ENCODE measurements at regions not wholly inside any gene's neighbourhood (a gene's known extent, or its start where the extent isn't known, plus 50 kb on each side); places are given as distances from the start of the nearest gene placed in this dataset.

DNA sequence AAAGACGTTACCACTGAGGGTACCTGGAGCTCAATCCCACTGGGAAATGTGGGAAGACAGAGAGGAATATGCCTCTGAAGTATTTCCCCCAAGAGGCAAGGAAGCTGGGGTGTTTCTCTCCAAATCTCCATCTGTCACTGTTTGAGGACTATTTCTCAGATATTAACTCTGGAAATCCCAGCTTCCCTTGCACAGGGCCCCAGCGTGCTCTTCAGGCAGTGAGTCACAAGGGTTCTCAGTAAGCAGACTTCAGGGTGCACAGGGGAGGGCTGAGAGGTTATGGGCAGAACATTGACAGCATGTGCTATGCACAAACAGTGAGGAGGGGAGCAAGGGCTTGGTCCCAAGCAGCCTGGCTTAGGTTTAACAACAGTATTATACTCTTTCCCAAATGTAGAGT is 60.9 kb upstream of the EED start:
- Histone ChIP-seq H3K36me3 (ENCODE audit: insufficient read depth, insufficient read length, low read length) (no peaks in the 10 kb centered on the region), H3K9ac (ENCODE audit: insufficient read length, low read depth) (no peak overlapping the region), H3K9me3 (ENCODE audit: insufficient read depth, low read length) (no peaks in the 10 kb centered on the region), H3K4me3 (ENCODE audit: insufficient read length, low read depth) (no peak overlapping the region), H3K27me3 (ENCODE audit: insufficient read depth, insufficient read length) (no peaks in the 10 kb centered on the region), H3K4me1 (ENCODE audit: insufficient read depth, insufficient read length) (no peaks in the 10 kb centered on the region)
- DNase-seq (ENCODE audit: low read depth, low spot score), result no peak
- TF ChIP-seq YY1 (IDR thresholded peaks at IDR 0.05; ENCODE audit: insufficient read depth, insufficient read length) (no peak), SUZ12 (IDR thresholded peaks at IDR 0.05; ENCODE audit: extremely low read depth, insufficient read depth, insufficient read length) (no peak), ZNF274 (IDR thresholded peaks at IDR 0.05; ENCODE audit: low read depth, low read length) (no peak)

DNA sequence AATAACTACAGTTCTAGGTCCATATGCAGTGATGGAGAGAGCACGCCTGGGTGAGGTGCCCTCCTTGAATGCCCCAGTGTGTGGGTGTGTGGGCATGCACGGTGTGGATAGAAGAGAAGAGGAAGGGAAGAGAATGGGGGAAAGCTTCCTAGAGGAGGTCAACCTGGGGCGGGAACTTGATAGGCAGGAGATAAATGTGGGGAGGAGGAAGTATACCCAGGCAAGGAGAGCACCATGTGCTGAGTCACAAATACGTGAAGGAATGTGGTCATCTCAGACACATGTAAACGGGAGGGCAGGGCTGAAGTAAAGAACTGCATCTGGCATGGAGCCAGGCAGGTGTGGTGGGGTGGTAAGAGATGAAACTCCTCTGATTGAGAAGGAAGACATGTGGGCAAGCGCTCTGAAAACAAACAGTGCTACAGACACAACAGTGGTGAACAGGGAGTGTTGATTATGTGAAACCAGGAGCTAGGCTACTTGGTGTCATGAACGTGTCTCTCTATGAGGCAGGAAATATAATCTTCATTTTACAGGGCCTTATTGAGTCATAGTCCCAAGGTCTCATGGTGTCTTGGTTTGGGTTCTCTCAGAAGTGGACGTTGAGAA is 61.5 kb upstream of the EED start:
- H3K36me3 ChIP-seq (ENCODE audit: insufficient read depth, insufficient read length, low read length), result no peaks in the 10 kb centered on the region
- H3K9ac ChIP-seq (ENCODE audit: insufficient read length, low read depth), result no peak overlapping the region
- DNase-seq (ENCODE audit: low read depth, low spot score), result no peak
- TF ChIP-seq YY1 (IDR thresholded peaks at IDR 0.05; ENCODE audit: insufficient read depth, insufficient read length), result no peak
- TF ChIP-seq SUZ12 (IDR thresholded peaks at IDR 0.05; ENCODE audit: extremely low read depth, insufficient read depth, insufficient read length), result no peak
- TF ChIP-seq ZNF274 (IDR thresholded peaks at IDR 0.05; ENCODE audit: low read depth, low read length), result no peak
- H3K4me3 ChIP-seq (ENCODE audit: insufficient read length, low read depth), result no peak overlapping the region
- H3K9me3 ChIP-seq (ENCODE audit: insufficient read depth, low read length), result no peaks in the 10 kb centered on the region
- H3K27me3 ChIP-seq (ENCODE audit: insufficient read depth, insufficient read length), result no peaks in the 10 kb centered on the region
- no peaks in the 10 kb centered on the region for H3K4me1 ChIP-seq (ENCODE audit: insufficient read depth, insufficient read length)

DNA sequence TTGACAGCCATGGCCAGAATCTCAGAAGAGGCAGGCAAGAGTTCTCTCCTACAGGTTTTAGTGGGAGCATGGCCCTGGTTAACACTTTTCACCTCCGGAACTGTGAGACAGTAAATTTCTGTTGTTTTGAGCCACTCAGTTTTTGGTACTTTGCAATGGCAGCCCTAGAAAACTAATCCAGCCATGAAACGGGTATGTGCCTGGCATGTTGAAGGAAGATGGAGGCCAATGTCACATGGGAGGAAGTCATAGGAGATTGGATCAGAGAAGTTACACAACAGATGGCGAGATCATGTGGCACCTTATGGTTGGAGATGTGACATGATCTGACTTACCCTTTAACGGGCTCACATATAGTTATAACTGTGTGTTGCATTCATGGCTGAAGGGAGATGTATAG is 63.2 kb upstream of the EED start:
- no peak for DNase-seq (ENCODE audit: low read depth, low spot score)
- H3K9me3 ChIP-seq (ENCODE audit: insufficient read depth, low read length), result no peaks in the 10 kb centered on the region
- H3K4me1 ChIP-seq (ENCODE audit: insufficient read depth, insufficient read length), result no peaks in the 10 kb centered on the region
- no peaks in the 10 kb centered on the region for H3K27me3 ChIP-seq (ENCODE audit: insufficient read depth, insufficient read length)
- no peak for TF ChIP-seq SUZ12 (IDR thresholded peaks at IDR 0.05; ENCODE audit: extremely low read depth, insufficient read depth, insufficient read length)
- no peak for TF ChIP-seq YY1 (IDR thresholded peaks at IDR 0.05; ENCODE audit: insufficient read depth, insufficient read length)
- no peak for TF ChIP-seq ZNF274 (IDR thresholded peaks at IDR 0.05; ENCODE audit: low read depth, low read length)
- no peak overlapping the region for H3K9ac ChIP-seq (ENCODE audit: insufficient read length, low read depth)
- no peak overlapping the region for H3K4me3 ChIP-seq (ENCODE audit: insufficient read length, low read depth)
- no peaks in the 10 kb centered on the region for H3K36me3 ChIP-seq (ENCODE audit: insufficient read depth, insufficient read length, low read length)

DNA sequence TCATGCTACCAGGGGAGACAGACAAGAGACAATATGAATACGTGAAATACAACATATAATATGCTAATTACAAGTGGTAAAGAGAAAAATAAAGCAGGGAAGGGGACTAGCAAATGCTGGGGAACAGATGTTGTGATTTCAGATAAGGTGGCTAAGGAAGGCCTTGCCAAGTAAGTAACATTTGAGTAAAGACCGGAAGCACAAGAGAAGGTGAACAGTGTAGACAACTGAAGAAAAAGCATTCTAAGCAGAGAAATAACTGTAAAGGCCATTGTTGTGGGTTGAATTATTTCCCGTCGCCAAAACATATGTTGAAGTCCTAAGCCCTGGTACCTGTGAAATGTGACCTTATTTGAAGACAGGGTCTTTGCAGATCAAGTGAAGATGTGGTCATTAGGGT is 63.7 kb upstream of the EED start:
- TF ChIP-seq YY1 (IDR thresholded peaks at IDR 0.05; ENCODE audit: insufficient read depth, insufficient read length), result no peak
- DNase-seq (ENCODE audit: low read depth, low spot score), result no peak
- H3K9me3 ChIP-seq (ENCODE audit: insufficient read depth, low read length), result no peaks in the 10 kb centered on the region
- H3K4me1 ChIP-seq (ENCODE audit: insufficient read depth, insufficient read length), result no peaks in the 10 kb centered on the region
- H3K9ac ChIP-seq (ENCODE audit: insufficient read length, low read depth), result no peak overlapping the region
- H3K27me3 ChIP-seq (ENCODE audit: insufficient read depth, insufficient read length), result no peaks in the 10 kb centered on the region
- H3K4me3 ChIP-seq (ENCODE audit: insufficient read length, low read depth), result no peak overlapping the region
- no peaks in the 10 kb centered on the region for H3K36me3 ChIP-seq (ENCODE audit: insufficient read depth, insufficient read length, low read length)

DNA sequence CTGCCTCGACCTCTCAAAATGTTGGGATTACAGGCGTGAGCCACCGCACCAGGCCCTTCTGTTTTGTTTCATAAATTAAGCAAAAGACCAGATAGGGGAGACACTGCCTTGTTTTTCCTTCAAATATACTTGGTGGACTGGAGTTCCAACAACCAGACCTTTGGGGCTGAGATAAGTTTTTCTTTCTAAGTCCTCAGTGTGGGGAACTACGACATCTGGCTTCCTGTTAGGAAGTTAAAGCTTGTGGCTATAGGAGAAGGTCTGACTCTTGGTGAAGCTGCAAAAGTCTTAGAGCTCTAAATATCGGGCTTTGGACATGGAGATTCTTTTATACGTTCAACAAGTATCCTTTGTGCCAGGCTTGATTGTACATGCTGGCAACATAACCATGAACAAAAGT is 64.1 kb upstream of the EED start:
- no peak for DNase-seq (ENCODE audit: low read depth, low spot score)
- Histone ChIP-seq H3K27me3 (ENCODE audit: insufficient read depth, insufficient read length) (no peaks in the 10 kb centered on the region), H3K4me1 (ENCODE audit: insufficient read depth, insufficient read length) (no peaks in the 10 kb centered on the region), H3K9me3 (ENCODE audit: insufficient read depth, low read length) (no peaks in the 10 kb centered on the region), H3K4me3 (ENCODE audit: insufficient read length, low read depth) (no peak overlapping the region), H3K36me3 (ENCODE audit: insufficient read depth, insufficient read length, low read length) (no peaks in the 10 kb centered on the region), H3K9ac (ENCODE audit: insufficient read length, low read depth) (no peak overlapping the region)
- TF ChIP-seq SUZ12 (IDR thresholded peaks at IDR 0.05; ENCODE audit: extremely low read depth, insufficient read depth, insufficient read length) (no peak), ZNF274 (IDR thresholded peaks at IDR 0.05; ENCODE audit: low read depth, low read length) (no peak), YY1 (IDR thresholded peaks at IDR 0.05; ENCODE audit: insufficient read depth, insufficient read length) (no peak)

DNA sequence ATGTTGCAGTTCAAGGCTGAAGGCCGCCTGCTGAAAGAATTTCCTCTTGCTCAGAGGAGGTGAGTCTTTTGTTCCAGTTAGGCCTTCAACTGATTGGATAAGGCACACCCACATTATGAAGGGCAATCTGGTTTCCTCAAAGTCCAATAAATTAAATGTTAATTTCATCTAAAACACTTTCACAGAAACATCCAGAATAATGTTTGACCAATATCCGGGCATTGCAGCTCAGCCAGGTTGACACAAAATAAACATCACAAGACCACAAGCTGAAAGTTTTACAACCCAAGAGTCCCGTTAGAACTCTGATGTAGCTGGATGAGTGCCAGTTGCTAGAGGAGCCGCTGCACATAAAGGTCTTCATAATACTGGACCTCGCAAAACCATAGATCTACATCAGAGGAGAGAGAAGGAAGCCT is 64.9 kb upstream of the EED start:
- H3K4me3 ChIP-seq (ENCODE audit: insufficient read length, low read depth), result no peak overlapping the region
- TF ChIP-seq YY1 (IDR thresholded peaks at IDR 0.05; ENCODE audit: insufficient read depth, insufficient read length) (no peak), SUZ12 (IDR thresholded peaks at IDR 0.05; ENCODE audit: extremely low read depth, insufficient read depth, insufficient read length) (no peak), ZNF274 (IDR thresholded peaks at IDR 0.05; ENCODE audit: low read depth, low read length) (no peak)
- no peaks in the 10 kb centered on the region for H3K9me3 ChIP-seq (ENCODE audit: insufficient read depth, low read length)
- no peak overlapping the region for H3K9ac ChIP-seq (ENCODE audit: insufficient read length, low read depth)
- no peaks in the 10 kb centered on the region for H3K36me3 ChIP-seq (ENCODE audit: insufficient read depth, insufficient read length, low read length)
- DNase-seq (ENCODE audit: low read depth, low spot score), result no peak
- no peaks in the 10 kb centered on the region for H3K27me3 ChIP-seq (ENCODE audit: insufficient read depth, insufficient read length)
- no peaks in the 10 kb centered on the region for H3K4me1 ChIP-seq (ENCODE audit: insufficient read depth, insufficient read length)

DNA sequence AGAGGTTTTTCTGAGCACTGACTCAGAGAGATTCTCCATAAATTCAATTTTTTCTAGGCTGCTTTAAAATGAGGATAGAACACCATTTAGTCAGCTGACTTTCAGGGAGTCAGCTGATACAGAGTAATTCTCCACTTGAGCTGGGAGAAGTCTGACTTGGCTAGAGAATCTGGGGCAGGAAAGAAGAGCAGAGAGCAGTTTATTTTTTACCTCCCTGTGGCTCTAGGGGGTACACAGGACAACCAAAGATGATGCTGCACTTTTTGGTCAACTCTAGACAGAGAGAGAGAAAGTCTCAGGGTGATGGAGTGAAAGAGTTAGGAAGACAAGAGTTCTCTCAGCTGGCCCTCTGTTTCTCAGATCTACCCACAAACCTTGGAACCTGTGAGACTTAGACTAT is 67.3 kb upstream of the EED start:
- TF ChIP-seq SUZ12 (IDR thresholded peaks at IDR 0.05; ENCODE audit: extremely low read depth, insufficient read depth, insufficient read length) (no peak), ZNF274 (IDR thresholded peaks at IDR 0.05; ENCODE audit: low read depth, low read length) (no peak), YY1 (IDR thresholded peaks at IDR 0.05; ENCODE audit: insufficient read depth, insufficient read length) (no peak)
- Histone ChIP-seq H3K27me3 (ENCODE audit: insufficient read depth, insufficient read length) (no peaks in the 10 kb centered on the region), H3K9ac (ENCODE audit: insufficient read length, low read depth) (no peak overlapping the region), H3K4me1 (ENCODE audit: insufficient read depth, insufficient read length) (no peaks in the 10 kb centered on the region), H3K9me3 (ENCODE audit: insufficient read depth, low read length) (no peaks in the 10 kb centered on the region), H3K36me3 (ENCODE audit: insufficient read depth, insufficient read length, low read length) (no peaks in the 10 kb centered on the region), H3K4me3 (ENCODE audit: insufficient read length, low read depth) (no peak overlapping the region)
- no peak for DNase-seq (ENCODE audit: low read depth, low spot score)

Measured in NT2/D1 (cell line).